Right ventricle myocardium superior (tissue), 1 donor: ENCODE measurements at regions not wholly inside any gene's neighbourhood (a gene's known extent, or its start where the extent isn't known, plus 50 kb on each side); places are given as distances from the start of the nearest gene placed in this dataset.
"Not testable (repeated sequence)": the region's sequence is repeated elsewhere in the genome, so short reads cannot be mapped to it uniquely, and the experiment has no call there.

Experiments used
- ATAC-seq: fragments of 200-7000 bp; cut with Tn5 transposase; one replicate; pipeline ENCODE4 v1.9.1; 2020; ENCODE audit warnings: mild to moderate bottlenecking; ENCODE audit not compliant: poor library complexity
- DNase-seq: peaks from one replicate; pipeline ENCODE4 v3.0.0-alpha.2; 2020
- intact Hi-C: fragments of 100-400 bp; cut with DNase I; formaldehyde crosslinking; loops from one replicate; pipeline ENCODE4 v1.11.2; 2022
- donor health status: DM: no; HTN: yes; CAD: no; lungs with severe emphysema.

- ATAC-seq (no peak), DNase-seq (no peak)
- intact Hi-C loops, result no loop called here
Observed at GRCh38 chr2:47631306-47631705, 60.5 kb upstream of the KCNK12 start.

DNA sequence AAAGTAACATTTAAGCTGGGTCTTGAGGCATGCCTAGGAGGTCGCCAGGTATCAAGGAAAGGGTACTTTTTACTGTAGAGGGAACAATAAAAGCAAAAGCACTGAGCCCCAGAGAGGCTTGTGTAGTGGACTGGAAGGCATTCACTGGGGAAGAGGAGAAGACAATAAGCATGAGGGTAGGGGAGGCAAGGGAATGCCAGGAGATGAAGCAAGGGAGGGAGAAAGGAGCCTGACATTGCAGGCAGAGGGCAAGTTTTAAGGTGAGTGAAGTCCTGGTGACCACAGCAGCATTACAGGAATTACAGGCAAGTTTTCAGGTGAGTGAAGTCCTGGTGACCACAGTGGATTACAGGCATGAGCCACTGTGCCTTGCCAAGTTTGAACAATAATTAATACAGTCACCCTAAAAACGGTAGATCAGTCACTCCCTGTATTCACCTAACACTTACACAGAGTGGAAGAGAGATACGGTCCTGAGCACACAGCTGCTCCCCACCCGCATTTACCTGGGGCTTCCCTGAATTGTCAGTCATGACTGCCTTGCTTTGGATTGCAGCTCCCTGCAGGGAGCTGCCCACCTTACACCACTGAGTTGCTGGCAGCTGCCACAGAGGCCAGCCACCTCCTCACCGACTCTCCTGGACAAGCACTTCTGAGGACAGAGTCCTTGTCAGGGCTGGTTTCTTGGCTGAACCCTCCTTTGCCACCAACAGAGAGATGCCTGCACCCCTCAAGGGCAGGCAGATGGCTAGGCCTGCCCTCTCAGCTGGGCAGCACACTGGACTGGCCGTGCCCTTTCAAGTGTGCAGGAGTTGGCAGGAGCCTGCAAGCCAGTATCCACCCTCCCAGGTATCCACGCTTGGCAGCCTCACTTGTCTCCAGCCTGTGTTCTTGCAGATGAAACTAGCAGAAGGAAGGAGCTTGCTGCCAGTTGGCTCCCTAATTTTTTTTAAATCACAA is 59.0 kb upstream of the KCNK12 start:
- ATAC-seq (no peak), DNase-seq (no peak)
- intact Hi-C loops, result no loop called here

- no peak for DNase-seq
- intact Hi-C loops, result no loop called here
- no peak for ATAC-seq
Observed at GRCh38 chr2:47628904-47629303, 58.1 kb upstream of the KCNK12 start.

DNA sequence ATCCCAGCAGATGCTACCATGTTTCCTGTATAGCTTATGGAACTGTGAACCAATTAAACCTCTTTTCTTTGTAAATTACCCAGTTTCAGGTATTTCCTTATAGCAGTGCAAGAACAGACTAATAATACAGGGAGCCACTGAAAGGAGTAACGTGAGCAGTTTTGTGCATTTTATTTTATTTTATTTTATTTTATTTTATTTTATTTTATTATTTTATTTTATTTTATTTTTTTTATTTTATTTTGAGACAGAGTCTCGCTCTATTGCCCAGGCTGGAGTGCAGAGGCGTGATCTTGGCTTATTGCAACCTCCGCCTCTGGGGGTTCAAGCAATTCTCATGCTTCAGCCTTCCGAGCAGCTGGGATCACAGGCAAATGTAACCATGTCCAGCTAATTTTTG is 55.9 kb upstream of the KCNK12 start:
- intact Hi-C loops, result no loop called here
- ATAC-seq (no peak), DNase-seq (no peak)

GRCh38 chr2:47623140-47623539 is 52.4 kb upstream of the KCNK12 start:
- ATAC-seq, intact Hi-C loops: not testable (repeated sequence)

DNA sequence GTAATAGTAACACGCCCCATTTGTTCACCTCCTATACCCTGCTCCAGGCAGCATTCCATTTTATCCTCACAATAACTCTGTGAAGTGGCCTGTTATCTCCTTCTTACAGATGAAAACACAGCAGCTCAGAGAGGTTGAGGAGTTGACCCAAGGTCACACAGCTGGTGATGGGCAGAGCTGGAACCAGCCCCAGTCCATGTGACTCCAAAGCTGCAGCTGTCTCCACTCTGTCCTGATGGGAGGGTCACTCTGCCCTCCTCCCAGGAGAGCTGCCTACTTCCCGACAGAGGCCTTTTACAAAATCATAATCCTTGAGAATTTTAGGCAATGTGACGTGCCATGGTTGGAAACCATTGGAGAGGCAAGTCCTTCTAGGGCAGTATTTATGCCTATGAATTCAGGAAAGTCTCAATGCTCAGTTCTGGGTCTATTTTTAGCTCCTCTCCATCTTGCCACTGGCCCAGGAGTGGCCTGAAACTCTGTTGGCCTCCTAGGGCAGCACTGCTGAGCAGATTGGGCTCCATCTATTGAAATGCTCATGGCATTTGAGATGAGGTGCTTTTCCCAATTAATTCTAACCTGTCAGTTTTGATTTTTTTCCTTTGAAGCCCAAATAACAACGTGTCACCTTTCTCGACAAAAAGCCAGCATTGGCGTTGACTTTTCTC is 50.1 kb upstream of the KCNK12 start:
- no peak for ATAC-seq
- no peak for DNase-seq
- intact Hi-C loops, result no loop called here

More at GRCh38 chr2:47623140-47623539, 52.4 kb upstream of the KCNK12 start:
- DNase-seq, result not testable (repeated sequence)
